ENCODE measurements at regions not wholly inside any gene's neighbourhood (a gene's known extent, or its start where the extent isn't known, plus 50 kb on each side); places are given as distances from the start of the nearest gene placed in this dataset.

- H3K4me3 ChIP-seq (ENCODE audit: low read depth, low read length), result no peak overlapping the region
- TF ChIP-seq CTCF (IDR thresholded peaks at IDR 0.05; ENCODE audit: low read depth, low read length, missing control alignments), result peak; percentile 89
- peak; percentile 49 for DNase-seq (ENCODE audit: low read depth)
Measured at GRCh38 chr2:191758518-191759507, 80.9 kb downstream of the NABP1 start.

DNA sequence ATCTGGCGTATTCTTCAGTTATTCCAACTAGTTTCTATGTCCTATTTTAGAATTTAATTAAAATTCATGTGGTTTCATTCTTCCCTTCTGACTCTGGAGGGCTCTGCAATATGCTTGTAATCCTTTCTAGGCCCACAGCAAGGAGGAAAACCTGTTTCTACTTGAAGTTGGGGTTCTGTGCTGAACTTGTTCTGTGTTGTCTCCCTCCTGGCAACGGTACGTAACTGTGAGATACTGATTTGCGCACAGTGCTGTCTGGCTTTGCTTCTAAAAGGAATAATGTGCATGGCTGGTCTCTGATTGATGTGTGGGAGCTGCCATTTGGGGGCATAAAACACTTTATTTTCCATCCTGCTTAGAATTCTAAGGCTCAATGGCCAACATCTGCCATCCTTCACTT is 81.7 kb downstream of the NABP1 start:
- no peak for TF ChIP-seq CTCF (IDR thresholded peaks at IDR 0.05; ENCODE audit: low read depth, low read length, missing control alignments)
- H3K4me3 ChIP-seq (ENCODE audit: low read depth, low read length), result no peak overlapping the region
- no peak for DNase-seq (ENCODE audit: low read depth)

DNA sequence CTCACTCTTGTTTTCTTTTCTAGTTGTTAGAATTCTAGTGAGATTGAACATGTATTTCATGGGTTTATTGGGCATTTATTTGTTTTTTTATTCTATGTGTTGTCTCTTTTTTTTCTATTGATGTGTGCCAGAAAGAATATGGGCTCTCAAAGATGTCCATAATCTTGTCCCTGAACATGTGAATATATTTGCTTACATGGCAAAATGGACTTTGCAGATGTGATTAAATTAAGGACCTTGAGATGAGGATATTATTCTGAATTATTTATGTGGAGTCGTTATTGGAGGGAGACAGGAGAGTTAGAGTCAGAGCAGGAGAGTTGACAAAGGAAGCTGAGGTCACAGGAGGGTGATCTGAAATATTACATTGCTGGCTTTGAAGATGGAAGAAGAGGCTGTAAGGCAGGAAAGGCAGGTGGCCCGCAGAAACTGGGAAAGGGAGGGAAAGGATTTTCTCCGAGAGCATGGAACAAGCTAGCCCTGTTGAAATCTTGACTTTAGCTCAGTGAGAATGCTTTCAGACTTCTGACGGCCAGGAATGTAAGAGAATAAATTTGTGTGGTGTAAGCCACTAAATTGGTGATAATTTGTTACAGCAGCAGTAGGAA is 82.8 kb downstream of the NABP1 start:
- TF ChIP-seq CTCF (IDR thresholded peaks at IDR 0.05; ENCODE audit: low read depth, low read length, missing control alignments), result no peak
- no peak for DNase-seq (ENCODE audit: low read depth)
- H3K4me3 ChIP-seq (ENCODE audit: low read depth, low read length), result no peak overlapping the region

DNA sequence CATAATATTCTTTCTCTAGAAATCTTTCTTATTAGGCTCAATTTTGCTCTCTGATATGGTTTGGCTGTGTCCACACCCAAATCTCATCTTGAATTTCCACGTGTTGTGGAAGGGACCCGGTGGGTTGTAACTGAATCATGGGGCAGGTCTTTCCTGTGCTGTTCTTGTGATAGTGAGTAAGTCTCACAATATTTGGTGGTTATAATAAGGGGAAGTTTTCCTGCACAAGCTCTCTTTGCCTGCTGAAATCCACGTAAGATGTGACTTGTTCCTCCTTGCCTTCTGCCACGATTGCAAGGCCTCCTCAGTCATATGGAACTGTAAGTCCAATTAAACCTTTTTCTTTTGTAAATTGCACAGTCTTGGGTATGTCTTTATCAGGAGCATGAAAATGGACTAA is 73.8 kb downstream of the CAVIN2 start:
- DNase-seq (ENCODE audit: low read depth), result no peak
- H3K4me3 ChIP-seq (ENCODE audit: low read depth, low read length), result no peak overlapping the region
- no peak for TF ChIP-seq CTCF (IDR thresholded peaks at IDR 0.05; ENCODE audit: low read depth, low read length, missing control alignments)

DNA sequence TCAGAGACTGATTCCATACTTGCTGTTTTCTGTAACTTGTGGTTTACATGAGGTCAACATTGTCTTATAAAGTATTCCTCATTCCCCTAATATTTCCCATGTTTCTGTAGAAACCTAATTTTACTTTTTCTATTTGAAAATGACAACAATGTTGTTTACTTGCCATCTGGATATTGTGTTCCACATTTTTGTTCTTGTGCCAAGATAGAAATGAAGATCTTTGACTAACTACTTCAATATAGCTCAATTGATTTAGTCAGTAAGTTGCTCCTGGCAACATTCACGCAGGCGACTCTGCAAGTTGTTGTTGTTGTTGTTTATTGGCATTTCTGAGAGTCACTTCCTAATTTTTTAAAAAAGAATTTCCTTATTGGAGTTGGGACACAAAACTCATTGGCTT is 69.5 kb downstream of the CAVIN2 start:
- no peak for DNase-seq (ENCODE audit: low read depth)
- no peak for TF ChIP-seq CTCF (IDR thresholded peaks at IDR 0.05; ENCODE audit: low read depth, low read length, missing control alignments)
- no peak overlapping the region for H3K4me3 ChIP-seq (ENCODE audit: low read depth, low read length)

DNA sequence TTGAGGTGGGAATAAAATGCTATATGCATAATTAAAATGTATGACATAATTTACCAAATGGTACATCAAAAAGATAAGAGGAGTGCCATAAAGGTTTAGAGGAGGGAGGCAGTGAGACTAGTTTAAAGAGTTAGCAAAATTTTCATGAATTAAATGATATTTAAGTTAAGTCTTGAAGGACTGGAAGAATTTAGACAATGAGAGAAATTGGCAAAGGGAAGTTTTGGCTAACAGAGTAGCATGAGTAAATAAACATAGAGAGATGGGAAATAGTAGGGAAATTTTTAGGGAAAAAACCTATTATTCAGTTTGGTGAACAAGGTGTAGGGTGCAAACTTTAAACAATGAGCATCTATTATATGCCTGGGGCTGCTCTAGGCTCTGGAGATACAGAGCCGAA is 68.8 kb downstream of the CAVIN2 start:
- H3K4me3 ChIP-seq (ENCODE audit: low read depth, low read length), result no peak overlapping the region
- no peak for DNase-seq (ENCODE audit: low read depth)
- no peak for TF ChIP-seq CTCF (IDR thresholded peaks at IDR 0.05; ENCODE audit: low read depth, low read length, missing control alignments)

All from GM12864 (cell line).